HG03045 (cell line): ENCODE measurements at regions not wholly inside any gene's neighbourhood (a gene's known extent, or its start where the extent isn't known, plus 50 kb on each side); places are given as distances from the start of the nearest gene placed in this dataset.
"Not testable (repeated sequence)": the region's sequence is repeated elsewhere in the genome, so short reads cannot be mapped to it uniquely, and the experiment has no call there.

Source experiments
- ATAC-seq: cut with Tn5 transposase; IDR thresholded peaks from one replicate; pipeline ENCODE4 v1.9.1; 2021; ENCODE audit warnings: mild to moderate bottlenecking, moderate library complexity; ENCODE audit not compliant: unreplicated experiment

GRCh38 chr10:130970341-130971122 is 341.0 kb downstream of the TCERG1L start:
- ATAC-seq = no peak

GRCh38 chr10:130971123-130971435 is 340.4 kb downstream of the TCERG1L start:
- ATAC-seq = no peak

GRCh38 chr10:130973127-130973839 is 338.2 kb downstream of the TCERG1L start:
- no peak for ATAC-seq

GRCh38 chr10:130974166-130974565 is 337.4 kb downstream of the TCERG1L start:
- ATAC-seq = no peak

- ATAC-seq = not testable (repeated sequence)
Measured at GRCh38 chr10:130975351-130975750, 336.2 kb downstream of the TCERG1L start.

- ATAC-seq = no peak
Measured at GRCh38 chr10:130982802-130983201, 328.7 kb downstream of the TCERG1L start.

GRCh38 chr10:130983749-130984148 is 327.8 kb downstream of the TCERG1L start:
- ATAC-seq = no peak

- no peak for ATAC-seq
Measured at GRCh38 chr10:130984686-130985085, 326.8 kb downstream of the TCERG1L start.

GRCh38 chr10:130985158-130985753 is 326.3 kb downstream of the TCERG1L start:
- no peak for ATAC-seq

GRCh38 chr10:130986846-130987245 is 324.7 kb downstream of the TCERG1L start:
- no peak for ATAC-seq

GRCh38 chr10:130987401-130987800 is 324.1 kb downstream of the TCERG1L start:
- ATAC-seq = no peak

GRCh38 chr10:130989670-130990232 is 321.8 kb downstream of the TCERG1L start:
- ATAC-seq = no peak

- no peak for ATAC-seq
Measured at GRCh38 chr10:130990486-130990885, 321.0 kb downstream of the TCERG1L start.

- no peak for ATAC-seq
Measured at GRCh38 chr10:130992802-130993523, 318.6 kb downstream of the TCERG1L start.

- no peak for ATAC-seq
Measured at GRCh38 chr10:130993612-130994011, 317.9 kb downstream of the TCERG1L start.

GRCh38 chr10:130994191-130994590 is 317.3 kb downstream of the TCERG1L start:
- ATAC-seq = no peak

GRCh38 chr10:130994845-130995244 is 316.7 kb downstream of the TCERG1L start:
- ATAC-seq = no peak

GRCh38 chr10:130997267-130998045 is 314.1 kb downstream of the TCERG1L start:
- ATAC-seq = no peak

GRCh38 chr10:130998046-130998435 is 313.5 kb downstream of the TCERG1L start:
- no peak for ATAC-seq

- no peak for ATAC-seq
Measured at GRCh38 chr10:130998642-130999041, 312.9 kb downstream of the TCERG1L start.
